Trophoblast cell (in vitro differentiated cells and primary cell): ENCODE measurements at regions not wholly inside any gene's neighbourhood (a gene's known extent, or its start where the extent isn't known, plus 50 kb on each side); places are given as distances from the start of the nearest gene placed in this dataset.

Experiments used
- DNase-seq, 2 donors: peaks; one replicate each; pipeline ENCODE4 v3.0.0-alpha.2; 2016
- H2AFZ ChIP-seq: 2 replicates; pipeline ENCODE4 v1.6.1; 2013; ENCODE audit warnings: low read length, moderate library complexity, mild to moderate bottlenecking; ENCODE audit not compliant: insufficient read depth, poor library complexity
- H2AK5ac ChIP-seq: 2 replicates; pipeline ENCODE4 v1.6.1; 2013; ENCODE audit warnings: mild to moderate bottlenecking, low read length
- H2BK120ac ChIP-seq: 2 replicates; pipeline ENCODE4 v1.6.1; 2013; ENCODE audit warnings: low read length, mild to moderate bottlenecking, moderate library complexity; ENCODE audit not compliant: insufficient read depth, poor library complexity
- H2BK12ac ChIP-seq: 2 replicates; pipeline ENCODE4 v1.6.1; 2013; ENCODE audit warnings: mild to moderate bottlenecking, low read length, moderate library complexity
- H2BK5ac ChIP-seq: 2 replicates; pipeline ENCODE4 v1.6.1; 2013; ENCODE audit warnings: low read length, low read depth, moderate library complexity, mild to moderate bottlenecking; ENCODE audit not compliant: poor library complexity
- H3K14ac ChIP-seq: 2 replicates; pipeline ENCODE4 v1.6.1; 2013; ENCODE audit warnings: mild to moderate bottlenecking, low read length
- H3K18ac ChIP-seq: 2 replicates; pipeline ENCODE4 v1.6.1; 2013; ENCODE audit warnings: mild to moderate bottlenecking, low read length
- H3K23ac ChIP-seq: 2 replicates; pipeline ENCODE4 v1.6.1; 2013; ENCODE audit warnings: low read length
- H3K27ac ChIP-seq: 2 replicates; pipeline ENCODE4 v1.5.1; 2013; ENCODE audit warnings: low read depth, mild to moderate bottlenecking, inconsistent platforms, low read length, moderate library complexity
- H3K27me3 ChIP-seq: 2 replicates; pipeline ENCODE4 v1.6.1; 2013; ENCODE audit warnings: inconsistent platforms, mild to moderate bottlenecking, low read length, moderate library complexity; ENCODE audit not compliant: insufficient read depth
- H3K36me3 ChIP-seq, 2 experiments: 1 replicate in 1 of 2; 2 replicates in 1 of 2; pipeline ENCODE4 v1.6.1; 2013; ENCODE audit warnings: low read length in 2 of 2, mild to moderate bottlenecking in 2 of 2, moderate library complexity in 1 of 2; ENCODE audit not compliant: insufficient read depth in 2 of 2, control insufficient read depth in 1 of 2
- H3K4ac ChIP-seq: 2 replicates; pipeline ENCODE4 v1.6.1; 2013; ENCODE audit warnings: low read depth, mild to moderate bottlenecking, low read length, moderate library complexity
- H3K4me1 ChIP-seq, 2 experiments: 1 replicate in 1 of 2; 2 replicates in 1 of 2; pipeline ENCODE4 v1.6.1; 2013; ENCODE audit warnings: low read length in 2 of 2, mild to moderate bottlenecking in 2 of 2, moderate library complexity in 1 of 2; ENCODE audit not compliant: insufficient read depth in 2 of 2, control insufficient read depth in 1 of 2
- H3K4me2 ChIP-seq: 2 replicates; pipeline ENCODE4 v1.6.1; 2013; ENCODE audit warnings: inconsistent platforms, mild to moderate bottlenecking, low read length, moderate library complexity
- H3K4me3 ChIP-seq: 2 replicates; pipeline ENCODE4 v1.5.1; 2013; ENCODE audit warnings: mild to moderate bottlenecking, low read depth, low read length, inconsistent platforms
- H3K79me1 ChIP-seq: one replicate; pipeline ENCODE4 v1.6.1; 2013; ENCODE audit warnings: low read length
- H3K79me2 ChIP-seq: 2 replicates; pipeline ENCODE4 v1.6.1; 2013; ENCODE audit warnings: low read length, mild to moderate bottlenecking; ENCODE audit not compliant: control insufficient read depth, insufficient read depth, poor library complexity
- H3K9ac ChIP-seq: 2 replicates; pipeline ENCODE4 v1.6.1; 2013; ENCODE audit warnings: mild to moderate bottlenecking, low read length
- H3K9me3 ChIP-seq: 2 replicates; pipeline ENCODE4 v1.6.1; 2013; ENCODE audit warnings: low read depth, mild to moderate bottlenecking, control low read depth, inconsistent platforms, low read length; ENCODE audit not compliant: insufficient read depth
- H4K12ac ChIP-seq: 2 replicates; pipeline ENCODE4 v1.6.1; 2013; ENCODE audit warnings: low read depth, mild to moderate bottlenecking, low read length, moderate library complexity
- H4K8ac ChIP-seq: 2 replicates; pipeline ENCODE4 v1.6.1; 2013; ENCODE audit warnings: low read depth, mild to moderate bottlenecking, low read length, moderate library complexity
- H4K91ac ChIP-seq: one replicate; pipeline ENCODE4 v1.6.1; 2013; ENCODE audit warnings: low read depth, mild to moderate bottlenecking, low read length, moderate library complexity
- WGBS: extraction: QIAGEN DNeasy Blood & Tissue Kit; methylation state at CpG from one replicate; pipeline ENCODE4 v1.1.7; 2013; ENCODE audit warnings: missing lambda C conversion rate; ENCODE audit not compliant: insufficient read length, insufficient coverage; ENCODE audit errors: extremely low coverage; 5-methylcytosine and 5-hydroxymethylcytosine counted together

GRCh38 chr13:99124046-99124400 is 76.6 kb upstream of the UBAC2 start:
- no peak overlapping the region for H3K4me2 ChIP-seq
- H2BK12ac ChIP-seq = no peak overlapping the region
- H3K79me2 ChIP-seq = no peaks in the 10 kb centered on the region
- no peak overlapping the region for H4K91ac ChIP-seq
- no peak overlapping the region for H3K4ac ChIP-seq
- no peaks in the 10 kb centered on the region for H3K79me1 ChIP-seq
- no peak overlapping the region for H2AFZ ChIP-seq
- H3K9ac ChIP-seq = no peak overlapping the region
- no peak for DNase-seq
- H3K4me3 ChIP-seq = no peak overlapping the region
- no peaks in the 10 kb centered on the region for H3K36me3 ChIP-seq
- whole genome bisulfite sequencing = no CpG with 5 or more reads among the region's 1 CpG
- no peak overlapping the region for H2BK5ac ChIP-seq
- H3K9me3 ChIP-seq = no peaks in the 10 kb centered on the region
- no peak overlapping the region for H3K14ac ChIP-seq
- H3K18ac ChIP-seq = no peak overlapping the region
- no peak overlapping the region for H4K8ac ChIP-seq
- no peaks in the 10 kb centered on the region for H3K27me3 ChIP-seq
- H2AK5ac ChIP-seq = no peak overlapping the region
- no peak overlapping the region for H3K23ac ChIP-seq
- H2BK120ac ChIP-seq = no peak overlapping the region
- H3K4me1 ChIP-seq = peaks cover 0 to 4% of the 10 kb centered on the region in 2 experiments
- H3K27ac ChIP-seq = no peak overlapping the region
- H4K12ac ChIP-seq = no peak overlapping the region

DNA sequence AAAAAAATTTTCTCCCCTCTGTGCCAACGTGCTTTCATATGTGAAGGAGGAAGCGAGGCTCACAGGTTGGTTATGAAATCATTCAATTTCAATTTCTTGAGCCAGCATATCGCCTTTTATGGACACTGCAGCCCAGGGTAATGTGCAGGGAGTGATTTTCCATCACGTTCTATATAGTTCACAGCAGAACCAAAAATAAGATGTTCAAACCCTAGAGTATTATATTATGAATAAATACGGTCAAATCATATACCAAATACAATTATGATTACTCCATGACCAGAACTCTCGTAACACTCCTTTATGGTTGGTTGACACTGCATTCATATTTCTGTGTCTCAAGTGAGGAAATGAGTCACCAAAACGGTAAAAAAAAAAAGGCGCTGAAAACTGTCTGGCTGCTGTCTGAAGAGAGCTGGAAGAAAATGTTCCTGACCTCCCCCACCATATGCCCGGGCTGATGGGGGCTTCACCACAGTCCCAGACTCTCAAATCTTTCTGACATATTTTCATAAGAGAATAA is 75.8 kb upstream of the UBAC2 start:
- no peaks in the 10 kb centered on the region for H3K9me3 ChIP-seq
- H4K8ac ChIP-seq = no peak overlapping the region
- no peaks in the 10 kb centered on the region for H3K36me3 ChIP-seq
- H3K23ac ChIP-seq = no peak overlapping the region
- H3K4ac ChIP-seq = no peak overlapping the region
- H3K4me1 ChIP-seq = peaks cover 0 to 4% of the 10 kb centered on the region in 2 experiments
- H4K91ac ChIP-seq = no peak overlapping the region
- H2BK120ac ChIP-seq = no peak overlapping the region
- no peak overlapping the region for H2AFZ ChIP-seq
- H3K27me3 ChIP-seq = no peaks in the 10 kb centered on the region
- no CpG with 5 or more reads among the region's 9 CpGs for WGBS
- no peak overlapping the region for H4K12ac ChIP-seq
- no peak overlapping the region for H2BK12ac ChIP-seq
- H3K79me2 ChIP-seq = no peaks in the 10 kb centered on the region
- no peak overlapping the region for H3K4me2 ChIP-seq
- H2AK5ac ChIP-seq = no peak overlapping the region
- H3K9ac ChIP-seq = no peak overlapping the region
- no peak overlapping the region for H3K14ac ChIP-seq
- H2BK5ac ChIP-seq = no peak overlapping the region
- peak; percentile 7 to 67 for DNase-seq
- H3K18ac ChIP-seq = no peak overlapping the region
- no peak overlapping the region for H3K27ac ChIP-seq
- H3K79me1 ChIP-seq = no peaks in the 10 kb centered on the region
- H3K4me3 ChIP-seq = no peak overlapping the region

- no peak overlapping the region for H3K23ac ChIP-seq
- H3K4me3 ChIP-seq = no peak overlapping the region
- no peak overlapping the region for H2AFZ ChIP-seq
- no peak overlapping the region for H2BK120ac ChIP-seq
- no peak overlapping the region for H3K14ac ChIP-seq
- H3K9ac ChIP-seq = no peak overlapping the region
- no peaks in the 10 kb centered on the region for H3K9me3 ChIP-seq
- H3K27me3 ChIP-seq = no peaks in the 10 kb centered on the region
- no peak overlapping the region for H3K18ac ChIP-seq
- WGBS = 100% methylated on average over 1 of the region's 9 CpGs
- H3K4me2 ChIP-seq = no peak overlapping the region
- H4K8ac ChIP-seq = no peak overlapping the region
- H3K4me1 ChIP-seq = peaks cover 0 to 4% of the 10 kb centered on the region in 2 experiments
- no peak overlapping the region for H4K12ac ChIP-seq
- H3K36me3 ChIP-seq = no peaks in the 10 kb centered on the region
- H2AK5ac ChIP-seq = no peak overlapping the region
- no peak overlapping the region for H2BK12ac ChIP-seq
- no peaks in the 10 kb centered on the region for H3K79me2 ChIP-seq
- no peak overlapping the region for H3K27ac ChIP-seq
- H3K79me1 ChIP-seq = no peaks in the 10 kb centered on the region
- DNase-seq = no peak
- H3K4ac ChIP-seq = no peak overlapping the region
- no peak overlapping the region for H2BK5ac ChIP-seq
- no peak overlapping the region for H4K91ac ChIP-seq
Measured at GRCh38 chr13:99125326-99125915, 75.2 kb upstream of the UBAC2 start.

GRCh38 chr13:99126821-99127220 is 73.8 kb upstream of the UBAC2 start:
- Histone ChIP-seq H3K4me2 (no peak overlapping the region), H3K18ac (no peak overlapping the region), H3K79me1 (no peaks in the 10 kb centered on the region), H3K9me3 (no peaks in the 10 kb centered on the region), H3K27ac (no peak overlapping the region), H3K14ac (no peak overlapping the region), H2BK12ac (no peak overlapping the region), H3K4ac (no peak overlapping the region), H3K9ac (no peak overlapping the region), H3K27me3 (no peaks in the 10 kb centered on the region), H4K8ac (no peak overlapping the region), H3K23ac (no peak overlapping the region), H2AK5ac (no peak overlapping the region), H3K36me3 (no peaks in the 10 kb centered on the region), H3K4me3 (no peak overlapping the region), H2AFZ (no peak overlapping the region), H2BK5ac (no peak overlapping the region), H4K12ac (no peak overlapping the region), H4K91ac (no peak overlapping the region), H3K79me2 (no peaks in the 10 kb centered on the region), H3K4me1 (peaks cover 0 to 4% of the 10 kb centered on the region in 2 experiments), H2BK120ac (no peak overlapping the region)
- DNase-seq = no peak
- WGBS = no CpG with 5 or more reads among the region's 2 CpGs
